CD14-positive monocyte (primary cell): ENCODE measurements at regions not wholly inside any gene's neighbourhood (a gene's known extent, or its start where the extent isn't known, plus 50 kb on each side); places are given as distances from the start of the nearest gene placed in this dataset.

Experiments used
- DNase-seq, 3 donors: peaks; one replicate each; pipeline ENCODE4 v3.0.0-alpha.2; 2011 to 2022
- H2AFZ ChIP-seq: 2 replicates; pipeline ENCODE4 v1.6.0; 2012; ENCODE audit warnings: mild to moderate bottlenecking, low read depth, low read length, inconsistent platforms; ENCODE audit not compliant: insufficient read depth, poor library complexity, severe bottlenecking
- H3K27ac ChIP-seq, 2 donors: 1 replicate in 1 of 2; 2 replicates in 1 of 2; pipeline ENCODE4 v1.5.1; 2012 to 2013; ENCODE audit warnings: low read length in 2 of 2, control low read depth in 1 of 2, inconsistent platforms in 1 of 2, low read depth in 1 of 2, mild to moderate bottlenecking in 1 of 2
- H3K27me3 ChIP-seq, 2 donors: one replicate each; pipeline versions ENCODE4 v1.6.0 to v1.6.1; 2011 to 2013; ENCODE audit warnings: low read length in 2 of 2; ENCODE audit not compliant: control insufficient read depth in 2 of 2, insufficient read depth in 2 of 2
- H3K36me3 ChIP-seq, 2 donors: replicated peaks in 1 of 2; 1 replicate in 1 of 2; 2 replicates in 1 of 2; pipeline versions ENCODE4 v1.5.1 to v1.6.1; 2012 to 2013; ENCODE audit warnings: low read length in 2 of 2, control low read depth in 1 of 2, inconsistent platforms in 1 of 2, mild to moderate bottlenecking in 1 of 2; ENCODE audit not compliant: insufficient read depth in 2 of 2, control insufficient read depth in 1 of 2
- H3K4me1 ChIP-seq, 2 donors: 1 replicate in 1 of 2; 2 replicates in 1 of 2; pipeline versions ENCODE4 v1.5.1 to v1.6.1; 2012 to 2013; ENCODE audit warnings: low read length in 2 of 2, control low read depth in 1 of 2, inconsistent platforms in 1 of 2, mild to moderate bottlenecking in 1 of 2, moderate library complexity in 1 of 2; ENCODE audit not compliant: insufficient read depth in 2 of 2, control insufficient read depth in 1 of 2
- H3K4me2 ChIP-seq: replicated peaks from 2 replicates; pipeline ENCODE3; 2012; ENCODE audit warnings: low read length, moderate library complexity, mild to moderate bottlenecking; ENCODE audit not compliant: poor library complexity, severe bottlenecking; ENCODE audit errors: extremely low read depth
- H3K4me3 ChIP-seq, 3 experiments: fragments of 200-600 bp in 1 of 3; sonication (generic) in 1 of 3; replicated peaks in 1 of 3; 1 replicate in 2 of 3; 2 replicates in 1 of 3; pipeline ENCODE4 v1.5.1; 2011 to 2013; ENCODE audit warnings: low read length in 3 of 3, mild to moderate bottlenecking in 3 of 3, control low read depth in 2 of 3, low read depth in 2 of 3, inconsistent platforms in 1 of 3, moderate library complexity in 1 of 3
- H3K79me2 ChIP-seq: 2 replicates; pipeline ENCODE4 v1.6.0; 2012; ENCODE audit warnings: mild to moderate bottlenecking, control low read depth, inconsistent platforms, low read length, moderate library complexity; ENCODE audit not compliant: insufficient read depth
- H3K9ac ChIP-seq: 2 replicates; pipeline ENCODE4 v1.6.0; 2017; ENCODE audit warnings: low read length, mild to moderate bottlenecking; ENCODE audit not compliant: insufficient read depth, poor library complexity, severe bottlenecking
- H3K9me3 ChIP-seq, 2 donors: replicated peaks in 1 of 2; 1 replicate in 1 of 2; 2 replicates in 1 of 2; pipeline versions ENCODE4 v1.5.1 to v1.6.1; 2012 to 2013; ENCODE audit warnings: low read length in 2 of 2, control low read depth in 1 of 2; ENCODE audit not compliant: control insufficient read depth in 1 of 2, insufficient read depth in 1 of 2
- H4K20me1 ChIP-seq: 2 replicates; pipeline ENCODE4 v1.6.0; 2012; ENCODE audit warnings: mild to moderate bottlenecking, low read length, control low read depth, moderate library complexity; ENCODE audit not compliant: insufficient read depth
- H3K27ac Mint-ChIP-seq, 7 donors: one replicate each; pipeline ENCODE4 v1.8.0; 2020; ENCODE audit warnings: mild to moderate bottlenecking in 7 of 7, mixed read lengths in 7 of 7, moderate library complexity in 6 of 7, inconsistent platforms in 2 of 7
- H3K27me3 Mint-ChIP-seq, 3 donors: one replicate each; pipeline ENCODE4 v1.8.0; 2021 to 2022; ENCODE audit warnings: low read depth in 3 of 3, mild to moderate bottlenecking in 3 of 3, mixed read lengths in 3 of 3, moderate library complexity in 3 of 3, inconsistent platforms in 1 of 3
- H3K36me3 Mint-ChIP-seq, 2 donors: one replicate each; pipeline ENCODE4 v1.8.0; 2020; ENCODE audit warnings: mixed read lengths in 2 of 2, inconsistent platforms in 1 of 2, mild to moderate bottlenecking in 1 of 2
- H3K4me1 Mint-ChIP-seq: one replicate; pipeline ENCODE4 v1.8.0; 2020; ENCODE audit warnings: mild to moderate bottlenecking, mixed read lengths
- H3K4me3 Mint-ChIP-seq, 2 donors: one replicate each; pipeline ENCODE4 v1.8.0; 2020; ENCODE audit warnings: mild to moderate bottlenecking in 2 of 2, mixed read lengths in 2 of 2, moderate library complexity in 1 of 2
- H3K9me3 Mint-ChIP-seq, 7 donors: one replicate each; pipeline ENCODE4 v1.8.0; 2020 to 2022; ENCODE audit warnings: mixed read lengths in 7 of 7, mild to moderate bottlenecking in 6 of 7, moderate library complexity in 6 of 7, inconsistent platforms in 2 of 7
- WGBS: methylation state at CpG from one replicate; pipeline ENCODE4 v1.1.5; 2013; ENCODE audit warnings: missing lambda C conversion rate; ENCODE audit not compliant: insufficient coverage; 5-methylcytosine and 5-hydroxymethylcytosine counted together
- intact Hi-C, 2 donors: fragments of 100-400 bp; cut with micrococcal nuclease; formaldehyde crosslinking; loops; one replicate each; pipeline versions ENCODE4 v1.15.0 to v1.15.1; 2023
- TF ChIP-seq, protein P1 (sequence below): fragments of 200-600 bp; IDR thresholded peaks from one replicate; pipeline ENCODE4 v1.8.0; 2022; ENCODE audit warnings: antibody characterized with exemption, mild to moderate bottlenecking

GRCh38 chr17:26773189-26774188 is 520.4 kb upstream of the WSB1 start:
- Histone ChIP-seq H3K4me2 (no peak overlapping the region), H3K4me1 (no peaks in the 10 kb centered on the region), H3K9ac (no peak overlapping the region), H4K20me1 (no peaks in the 10 kb centered on the region), H3K79me2 (no peaks in the 10 kb centered on the region), H3K27me3 (peaks cover 0 to 16% of the 10 kb centered on the region in 2 donors), H3K36me3 (no peaks in the 10 kb centered on the region), H3K4me3 (no peak overlapping the region), H3K9me3 (peaks cover 9 to 29% of the 10 kb centered on the region in 2 donors), H2AFZ (no peak overlapping the region), H3K27ac (no peak overlapping the region)
- Mint-ChIP-seq H3K4me3 (peak overlapping the region in 1 of 2 donors; percentile 15), H3K27ac (no peak overlapping the region), H3K4me1 (no peaks in the 10 kb centered on the region), H3K36me3 (no peaks in the 10 kb centered on the region), H3K9me3 (peaks cover 18 to 41% (median 37%) of the 10 kb centered on the region in 7 donors), H3K27me3 (peaks cover 0 to 26% (median 6%) of the 10 kb centered on the region in 3 donors)
- intact Hi-C loops = no loop called here
- 55% methylated on average over 118 of the region's 118 CpGs for WGBS
- TF ChIP-seq, protein P1, sequence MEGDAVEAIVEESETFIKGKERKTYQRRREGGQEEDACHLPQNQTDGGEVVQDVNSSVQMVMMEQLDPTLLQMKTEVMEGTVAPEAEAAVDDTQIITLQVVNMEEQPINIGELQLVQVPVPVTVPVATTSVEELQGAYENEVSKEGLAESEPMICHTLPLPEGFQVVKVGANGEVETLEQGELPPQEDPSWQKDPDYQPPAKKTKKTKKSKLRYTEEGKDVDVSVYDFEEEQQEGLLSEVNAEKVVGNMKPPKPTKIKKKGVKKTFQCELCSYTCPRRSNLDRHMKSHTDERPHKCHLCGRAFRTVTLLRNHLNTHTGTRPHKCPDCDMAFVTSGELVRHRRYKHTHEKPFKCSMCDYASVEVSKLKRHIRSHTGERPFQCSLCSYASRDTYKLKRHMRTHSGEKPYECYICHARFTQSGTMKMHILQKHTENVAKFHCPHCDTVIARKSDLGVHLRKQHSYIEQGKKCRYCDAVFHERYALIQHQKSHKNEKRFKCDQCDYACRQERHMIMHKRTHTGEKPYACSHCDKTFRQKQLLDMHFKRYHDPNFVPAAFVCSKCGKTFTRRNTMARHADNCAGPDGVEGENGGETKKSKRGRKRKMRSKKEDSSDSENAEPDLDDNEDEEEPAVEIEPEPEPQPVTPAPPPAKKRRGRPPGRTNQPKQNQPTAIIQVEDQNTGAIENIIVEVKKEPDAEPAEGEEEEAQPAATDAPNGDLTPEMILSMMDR = no peak
- no peak for DNase-seq

- 53% methylated on average over 108 of the region's 123 CpGs for WGBS
- Histone ChIP-seq H3K27ac (no peak overlapping the region), H3K79me2 (no peaks in the 10 kb centered on the region), H3K9ac (no peak overlapping the region), H3K9me3 (peaks cover 9 to 33% of the 10 kb centered on the region in 2 donors), H3K4me3 (no peak overlapping the region), H3K27me3 (peaks cover 0 to 16% of the 10 kb centered on the region in 2 donors), H3K4me1 (no peaks in the 10 kb centered on the region), H3K4me2 (no peak overlapping the region), H3K36me3 (no peaks in the 10 kb centered on the region), H2AFZ (no peak overlapping the region), H4K20me1 (no peaks in the 10 kb centered on the region)
- H3K4me3 Mint-ChIP-seq = peak overlapping the region in 1 of 2 donors; percentile 48
- DNase-seq = no peak
- TF ChIP-seq, protein P1 = no peak
- H3K4me1 Mint-ChIP-seq = no peaks in the 10 kb centered on the region
- intact Hi-C loops = no loop called here
- peaks cover 0 to 26% (median 6%) of the 10 kb centered on the region in 3 donors for H3K27me3 Mint-ChIP-seq
- peaks cover 18 to 44% (median 38%) of the 10 kb centered on the region in 7 donors for H3K9me3 Mint-ChIP-seq
- no peaks in the 10 kb centered on the region for H3K36me3 Mint-ChIP-seq
- no peak overlapping the region for H3K27ac Mint-ChIP-seq
Observed at GRCh38 chr17:26774291-26775218, 519.4 kb upstream of the WSB1 start.
